ENCODE measurements at regions not wholly inside any gene's neighbourhood (a gene's known extent, or its start where the extent isn't known, plus 50 kb on each side); places are given as distances from the start of the nearest gene placed in this dataset.

- Mint-ChIP-seq H3K9me3 (peaks cover 2% of the 10 kb centered on the region; the same call in 2 of the 3 replicates), H3K36me3 (ENCODE audit: low read depth) (no peaks in the 10 kb centered on the region), H3K27me3 (ENCODE audit: insufficient read depth, low read depth, poor library complexity) (peaks cover 13% of the 10 kb centered on the region), H3K4me1 (peaks cover 11% of the 10 kb centered on the region), H3K4me3 (no peak overlapping the region), H3K27ac (no peak overlapping the region)
- H3F3A ChIP-seq (replicated peaks; ENCODE audit: low read depth): no peaks in the 10 kb centered on the region
- ATAC-seq (no peak), DNase-seq (ENCODE audit: low spot score) (no peak)
- H3K4me3 ChIP-seq: no peak overlapping the region
- H3K79me2 ChIP-seq (replicated peaks; ENCODE audit: insufficient read depth): no peaks in the 10 kb centered on the region
- H3K4me1 ChIP-seq (ENCODE audit: insufficient read depth): 0 out of 2 replicates have a peak, but pooled peaks cover 11% of the 10 kb centered on the region
- no peak overlapping the region for H2AFZ ChIP-seq
- no peak overlapping the region for H3K27ac ChIP-seq (ENCODE audit: low read depth)
- TF ChIP-seq NANOG (IDR thresholded peaks at IDR 0.05; ENCODE audit: borderline replicate concordance) (no peak), CTCF (conservative IDR thresholded peaks at IDR 0.05; ENCODE audit: low read depth in 2 of 2) (no peak), CREB1 (CRISPR knock-in tag; IDR thresholded peaks at IDR 0.05; ENCODE audit: low read depth) (no peak), ZNF331 (CRISPR knock-in tag; IDR thresholded peaks at IDR 0.05; ENCODE audit: low read depth) (no peak), STAT1 (IDR thresholded peaks at IDR 0.05; ENCODE audit: unreplicated experiment) (no peak), EZH2 (IDR thresholded peaks at IDR 0.05; ENCODE audit: low read depth, unreplicated experiment) (no peak), EZH2phosphoT487 (IDR thresholded peaks at IDR 0.05; ENCODE audit: unreplicated experiment) (no peak), ETS1 (IDR thresholded peaks at IDR 0.05) (no peak), POLR2AphosphoS5 (IDR thresholded peaks at IDR 0.05; ENCODE audit: low read depth) (no peak), ZNF114 (CRISPR knock-in tag; IDR thresholded peaks at IDR 0.05) (no peak), ZNF462 (CRISPR knock-in tag; IDR thresholded peaks at IDR 0.05) (no peak), JUNB (IDR thresholded peaks at IDR 0.05; ENCODE audit: unreplicated experiment) (no peak)
- TF ChIP-seq, protein P1, sequence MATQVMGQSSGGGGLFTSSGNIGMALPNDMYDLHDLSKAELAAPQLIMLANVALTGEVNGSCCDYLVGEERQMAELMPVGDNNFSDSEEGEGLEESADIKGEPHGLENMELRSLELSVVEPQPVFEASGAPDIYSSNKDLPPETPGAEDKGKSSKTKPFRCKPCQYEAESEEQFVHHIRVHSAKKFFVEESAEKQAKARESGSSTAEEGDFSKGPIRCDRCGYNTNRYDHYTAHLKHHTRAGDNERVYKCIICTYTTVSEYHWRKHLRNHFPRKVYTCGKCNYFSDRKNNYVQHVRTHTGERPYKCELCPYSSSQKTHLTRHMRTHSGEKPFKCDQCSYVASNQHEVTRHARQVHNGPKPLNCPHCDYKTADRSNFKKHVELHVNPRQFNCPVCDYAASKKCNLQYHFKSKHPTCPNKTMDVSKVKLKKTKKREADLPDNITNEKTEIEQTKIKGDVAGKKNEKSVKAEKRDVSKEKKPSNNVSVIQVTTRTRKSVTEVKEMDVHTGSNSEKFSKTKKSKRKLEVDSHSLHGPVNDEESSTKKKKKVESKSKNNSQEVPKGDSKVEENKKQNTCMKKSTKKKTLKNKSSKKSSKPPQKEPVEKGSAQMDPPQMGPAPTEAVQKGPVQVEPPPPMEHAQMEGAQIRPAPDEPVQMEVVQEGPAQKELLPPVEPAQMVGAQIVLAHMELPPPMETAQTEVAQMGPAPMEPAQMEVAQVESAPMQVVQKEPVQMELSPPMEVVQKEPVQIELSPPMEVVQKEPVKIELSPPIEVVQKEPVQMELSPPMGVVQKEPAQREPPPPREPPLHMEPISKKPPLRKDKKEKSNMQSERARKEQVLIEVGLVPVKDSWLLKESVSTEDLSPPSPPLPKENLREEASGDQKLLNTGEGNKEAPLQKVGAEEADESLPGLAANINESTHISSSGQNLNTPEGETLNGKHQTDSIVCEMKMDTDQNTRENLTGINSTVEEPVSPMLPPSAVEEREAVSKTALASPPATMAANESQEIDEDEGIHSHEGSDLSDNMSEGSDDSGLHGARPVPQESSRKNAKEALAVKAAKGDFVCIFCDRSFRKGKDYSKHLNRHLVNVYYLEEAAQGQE (IDR thresholded peaks at IDR 0.05; ENCODE audit: unreplicated experiment): no peak
- H3K36me3 ChIP-seq (ENCODE audit: insufficient read depth): no peaks in the 10 kb centered on the region
- H4K20me1 ChIP-seq (replicated peaks; ENCODE audit: insufficient read depth): no peaks in the 10 kb centered on the region
- H3K27me3 ChIP-seq (ENCODE audit: insufficient read depth): no peaks in the 10 kb centered on the region
- H3K9me2 ChIP-seq (ENCODE audit: insufficient read depth): no peaks in the 10 kb centered on the region
- H3K4me2 ChIP-seq: no peak overlapping the region
Observed at GRCh38 chr5:2132497-2132847, 249.7 kb upstream of the IRX4 start.

Data from GM23338 (cell line).